ENCODE measurements at regions not wholly inside any gene's neighbourhood (a gene's known extent, or its start where the extent isn't known, plus 50 kb on each side); places are given as distances from the start of the nearest gene placed in this dataset.

- no peak overlapping the region for H3K27ac Mint-ChIP-seq
- TF ChIP-seq CTCF (IDR thresholded peaks at IDR 0.05), result no peak
- peaks cover 39% of the 10 kb centered on the region for H3K4me1 Mint-ChIP-seq
- no peak for DNase-seq
- H3K36me3 Mint-ChIP-seq (ENCODE audit: low read depth), result no peaks in the 10 kb centered on the region
- H3K4me3 Mint-ChIP-seq, result no peak overlapping the region
- no peaks in the 10 kb centered on the region for H3K9me3 Mint-ChIP-seq
- H3K27me3 Mint-ChIP-seq (ENCODE audit: low read depth, poor library complexity), result no peaks in the 10 kb centered on the region
Measured at GRCh38 chr6:158920311-158920905, 79.6 kb downstream of the RSPH3 start.

GRCh38 chr6:158919865-158920264 lies 80.1 kb downstream of the RSPH3 start:
- H3K27me3 Mint-ChIP-seq (ENCODE audit: low read depth, poor library complexity), result no peaks in the 10 kb centered on the region
- no peak overlapping the region for H3K4me3 Mint-ChIP-seq
- H3K36me3 Mint-ChIP-seq (ENCODE audit: low read depth), result no peaks in the 10 kb centered on the region
- TF ChIP-seq CTCF (IDR thresholded peaks at IDR 0.05), result no peak
- DNase-seq, result no peak
- H3K27ac Mint-ChIP-seq, result no peak overlapping the region
- no peaks in the 10 kb centered on the region for H3K9me3 Mint-ChIP-seq
- H3K4me1 Mint-ChIP-seq, result peaks cover 39% of the 10 kb centered on the region

GRCh38 chr6:158916617-158917016 lies 83.4 kb downstream of the RSPH3 start:
- Mint-ChIP-seq H3K9me3 (no peaks in the 10 kb centered on the region), H3K36me3 (ENCODE audit: low read depth) (no peaks in the 10 kb centered on the region), H3K4me3 (no peak overlapping the region), H3K27ac (no peak overlapping the region), H3K27me3 (ENCODE audit: low read depth, poor library complexity) (peaks cover 5% of the 10 kb centered on the region), H3K4me1 (peaks cover 42% of the 10 kb centered on the region)
- TF ChIP-seq CTCF (IDR thresholded peaks at IDR 0.05), result no peak
- no peak for DNase-seq

- no peaks in the 10 kb centered on the region for H3K36me3 Mint-ChIP-seq (ENCODE audit: low read depth)
- H3K4me1 Mint-ChIP-seq, result peaks cover 45% of the 10 kb centered on the region
- no peak overlapping the region for H3K27ac Mint-ChIP-seq
Measured at GRCh38 chr6:158914923-158915322, 85.1 kb downstream of the RSPH3 start.

GRCh38 chr6:158913580-158913979 lies 86.4 kb downstream of the RSPH3 start:
- H3K9me3 Mint-ChIP-seq, result peaks cover 4% of the 10 kb centered on the region
- peak overlapping the region; percentile 77 for H3K27ac Mint-ChIP-seq
- peaks cover 43% of the 10 kb centered on the region for H3K4me1 Mint-ChIP-seq
- no peak for TF ChIP-seq CTCF (IDR thresholded peaks at IDR 0.05)
- H3K4me3 Mint-ChIP-seq, result no peak overlapping the region
- no peak for DNase-seq
- no peaks in the 10 kb centered on the region for H3K36me3 Mint-ChIP-seq (ENCODE audit: low read depth)
- H3K27me3 Mint-ChIP-seq (ENCODE audit: low read depth, poor library complexity), result peaks cover 7% of the 10 kb centered on the region

More at GRCh38 chr6:158914923-158915322, 85.1 kb downstream of the RSPH3 start:
- Mint-ChIP-seq H3K27me3 (ENCODE audit: low read depth, poor library complexity) (peaks cover 7% of the 10 kb centered on the region), H3K4me3 (no peak overlapping the region), H3K9me3 (peaks cover 2% of the 10 kb centered on the region)
- no peak for TF ChIP-seq CTCF (IDR thresholded peaks at IDR 0.05)
- no peak for DNase-seq

- H3K27me3 Mint-ChIP-seq (ENCODE audit: low read depth, poor library complexity), result peaks cover 7% of the 10 kb centered on the region
- H3K4me3 Mint-ChIP-seq, result no peak overlapping the region
- DNase-seq, result no peak
- peaks cover 8% of the 10 kb centered on the region for H3K9me3 Mint-ChIP-seq
- peaks cover 38% of the 10 kb centered on the region for H3K4me1 Mint-ChIP-seq
- no peak for TF ChIP-seq CTCF (IDR thresholded peaks at IDR 0.05)
- H3K36me3 Mint-ChIP-seq (ENCODE audit: low read depth), result no peaks in the 10 kb centered on the region
- no peak overlapping the region for H3K27ac Mint-ChIP-seq
Measured at GRCh38 chr6:158912655-158913054, 87.3 kb downstream of the RSPH3 start.
